Neutrophil (primary cell): ENCODE measurements at regions not wholly inside any gene's neighbourhood (a gene's known extent, or its start where the extent isn't known, plus 50 kb on each side); places are given as distances from the start of the nearest gene placed in this dataset.

Experiments used
- H3K27ac ChIP-seq: fragments of 200-600 bp; sonication (generic); 2 replicates; pipeline ENCODE4 v1.5.1; 2016; ENCODE audit warnings: mild to moderate bottlenecking, moderate library complexity
- H3K27me3 ChIP-seq: fragments of 200-600 bp; sonication (generic); 2 replicates; pipeline ENCODE4 v1.6.0; 2016; ENCODE audit warnings: mild to moderate bottlenecking
- H3K36me3 ChIP-seq: fragments of 200-600 bp; sonication (generic); 2 replicates; pipeline ENCODE4 v1.5.1; 2017
- H3K4me1 ChIP-seq, 2 experiments: fragments of 200-600 bp in 1 of 2; sonication (generic) in 1 of 2; 1 replicate in 1 of 2; 2 replicates in 1 of 2; pipeline versions ENCODE4 v1.5.1 to v1.6.1; 2013 to 2016; ENCODE audit warnings: low read depth in 1 of 2, low read length in 1 of 2, mild to moderate bottlenecking in 1 of 2, moderate library complexity in 1 of 2; ENCODE audit not compliant: control insufficient read depth in 1 of 2, insufficient read depth in 1 of 2
- H3K4me3 ChIP-seq, 2 experiments: fragments of 200-600 bp in 1 of 2; sonication (generic) in 1 of 2; 1 replicate in 1 of 2; 2 replicates in 1 of 2; pipeline ENCODE4 v1.5.1; 2013 to 2016; ENCODE audit warnings: low read depth in 1 of 2, low read length in 1 of 2, mild to moderate bottlenecking in 1 of 2, moderate library complexity in 1 of 2
- H3K9me3 ChIP-seq: fragments of 200-600 bp; sonication (generic); 2 replicates; pipeline ENCODE4 v1.5.1; 2016
- TF ChIP-seq, protein P1 (sequence below): fragments of 200-600 bp; sonication (generic); IDR thresholded peaks from 2 replicates; pipeline ENCODE4 v1.5.1; 2016; ENCODE audit warnings: antibody characterized with exemption

DNA sequence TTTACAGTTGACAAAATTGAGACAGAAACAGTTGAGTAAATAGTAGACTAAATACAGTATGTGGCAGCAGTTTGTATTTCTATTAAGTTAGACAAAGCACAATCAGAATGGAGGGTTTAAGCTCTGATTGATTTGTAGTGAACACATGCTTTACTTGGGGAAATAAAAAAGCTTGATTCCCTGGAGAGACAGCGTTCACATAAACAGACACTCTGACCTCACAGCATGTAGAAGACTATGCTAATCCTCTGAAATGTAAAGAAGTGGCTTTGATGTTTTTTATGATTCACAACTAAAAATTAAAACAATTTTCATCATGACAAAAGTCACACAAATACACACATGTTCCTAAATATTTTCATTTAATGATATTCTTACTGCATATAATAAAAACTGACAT lies 126.9 kb upstream of the FAM83B start:
- no peaks in the 10 kb centered on the region for H3K36me3 ChIP-seq
- no peaks in the 10 kb centered on the region for H3K4me1 ChIP-seq
- no peaks in the 10 kb centered on the region for H3K27me3 ChIP-seq
- H3K4me3 ChIP-seq = no peak overlapping the region
- TF ChIP-seq, protein P1, sequence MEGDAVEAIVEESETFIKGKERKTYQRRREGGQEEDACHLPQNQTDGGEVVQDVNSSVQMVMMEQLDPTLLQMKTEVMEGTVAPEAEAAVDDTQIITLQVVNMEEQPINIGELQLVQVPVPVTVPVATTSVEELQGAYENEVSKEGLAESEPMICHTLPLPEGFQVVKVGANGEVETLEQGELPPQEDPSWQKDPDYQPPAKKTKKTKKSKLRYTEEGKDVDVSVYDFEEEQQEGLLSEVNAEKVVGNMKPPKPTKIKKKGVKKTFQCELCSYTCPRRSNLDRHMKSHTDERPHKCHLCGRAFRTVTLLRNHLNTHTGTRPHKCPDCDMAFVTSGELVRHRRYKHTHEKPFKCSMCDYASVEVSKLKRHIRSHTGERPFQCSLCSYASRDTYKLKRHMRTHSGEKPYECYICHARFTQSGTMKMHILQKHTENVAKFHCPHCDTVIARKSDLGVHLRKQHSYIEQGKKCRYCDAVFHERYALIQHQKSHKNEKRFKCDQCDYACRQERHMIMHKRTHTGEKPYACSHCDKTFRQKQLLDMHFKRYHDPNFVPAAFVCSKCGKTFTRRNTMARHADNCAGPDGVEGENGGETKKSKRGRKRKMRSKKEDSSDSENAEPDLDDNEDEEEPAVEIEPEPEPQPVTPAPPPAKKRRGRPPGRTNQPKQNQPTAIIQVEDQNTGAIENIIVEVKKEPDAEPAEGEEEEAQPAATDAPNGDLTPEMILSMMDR = no peak
- H3K27ac ChIP-seq = no peak overlapping the region
- H3K9me3 ChIP-seq = no peaks in the 10 kb centered on the region

GRCh38 chr6:54722328-54722727 lies 124.2 kb upstream of the FAM83B start:
- H3K9me3 ChIP-seq = no peaks in the 10 kb centered on the region
- H3K27me3 ChIP-seq = no peaks in the 10 kb centered on the region

GRCh38 chr6:54729716-54730115 lies 116.9 kb upstream of the FAM83B start:
- Histone ChIP-seq H3K4me3 (no peak overlapping the region), H3K27me3 (no peaks in the 10 kb centered on the region), H3K4me1 (no peaks in the 10 kb centered on the region), H3K27ac (no peak overlapping the region), H3K9me3 (no peaks in the 10 kb centered on the region), H3K36me3 (no peaks in the 10 kb centered on the region)
- TF ChIP-seq, protein P1 = no peak

More at GRCh38 chr6:54722328-54722727, 124.2 kb upstream of the FAM83B start:
- TF ChIP-seq, protein P1 = no peak
- no peaks in the 10 kb centered on the region for H3K36me3 ChIP-seq
- H3K27ac ChIP-seq = no peak overlapping the region
- no peaks in the 10 kb centered on the region for H3K4me1 ChIP-seq
- H3K4me3 ChIP-seq = no peak overlapping the region

- no peaks in the 10 kb centered on the region for H3K36me3 ChIP-seq
- H3K27ac ChIP-seq = no peak overlapping the region
- no peak overlapping the region for H3K4me3 ChIP-seq
- H3K27me3 ChIP-seq = no peaks in the 10 kb centered on the region
- no peaks in the 10 kb centered on the region for H3K4me1 ChIP-seq
- no peaks in the 10 kb centered on the region for H3K9me3 ChIP-seq
- TF ChIP-seq, protein P1 = no peak
These were observed 115.6 kb upstream of the FAM83B start for GRCh38 chr6:54730767-54731630.

GRCh38 chr6:54737247-54737646 lies 109.3 kb upstream of the FAM83B start:
- Histone ChIP-seq H3K27ac (no peak overlapping the region), H3K9me3 (no peaks in the 10 kb centered on the region), H3K27me3 (no peaks in the 10 kb centered on the region), H3K36me3 (no peaks in the 10 kb centered on the region), H3K4me1 (no peaks in the 10 kb centered on the region), H3K4me3 (no peak overlapping the region)
- TF ChIP-seq, protein P1 = no peak
